ENCODE measurements at regions not wholly inside any gene's neighbourhood (a gene's known extent, or its start where the extent isn't known, plus 50 kb on each side); places are given as distances from the start of the nearest gene placed in this dataset.
A peak's percentile ranks its signal among the peaks of the same experiment; 100 is the strongest.
"Not testable (repeated sequence)": the region's sequence is repeated elsewhere in the genome, so short reads cannot be mapped to it uniquely, and the experiment has no call there.

- Histone ChIP-seq H3K4me1 (ENCODE audit: control insufficient read depth, low read length) (peaks cover 12% of the 10 kb centered on the region), H3K27me3 (ENCODE audit: control insufficient read depth, low read length) (no peaks in the 10 kb centered on the region), H3K9me2 (replicated peaks; ENCODE audit: control insufficient read depth, low read length) (no peaks in the 10 kb centered on the region), H4K20me1 (ENCODE audit: control insufficient read depth, insufficient read depth, low read depth, low read length) (no peaks in the 10 kb centered on the region), H3K36me3 (ENCODE audit: control insufficient read depth, low read length) (no peaks in the 10 kb centered on the region), H3K9me3 (ENCODE audit: control insufficient read depth, insufficient read depth, low read length) (no peaks in the 10 kb centered on the region), H3K4me2 (ENCODE audit: low read length) (no peak overlapping the region), H3F3A (ENCODE audit: control insufficient read depth, insufficient read depth) (no peaks in the 10 kb centered on the region), H3K27ac (ENCODE audit: low read depth, low read length) (no peak overlapping the region), H3K4me3 (ENCODE audit: low read length) (no peak overlapping the region), H3K79me2 (ENCODE audit: control insufficient read depth, low read length) (no peaks in the 10 kb centered on the region)
- TF ChIP-seq EZH2phosphoT487 (IDR thresholded peaks at IDR 0.05; ENCODE audit: borderline replicate concordance, low read length) (no peak), CTCF (IDR thresholded peaks at IDR 0.05; ENCODE audit: low read depth, low read length, poor library complexity, severe bottlenecking) (no peak)
Observed at GRCh38 chr4:14169460-14169859, 541.9 kb upstream of the BOD1L1 start.

DNA sequence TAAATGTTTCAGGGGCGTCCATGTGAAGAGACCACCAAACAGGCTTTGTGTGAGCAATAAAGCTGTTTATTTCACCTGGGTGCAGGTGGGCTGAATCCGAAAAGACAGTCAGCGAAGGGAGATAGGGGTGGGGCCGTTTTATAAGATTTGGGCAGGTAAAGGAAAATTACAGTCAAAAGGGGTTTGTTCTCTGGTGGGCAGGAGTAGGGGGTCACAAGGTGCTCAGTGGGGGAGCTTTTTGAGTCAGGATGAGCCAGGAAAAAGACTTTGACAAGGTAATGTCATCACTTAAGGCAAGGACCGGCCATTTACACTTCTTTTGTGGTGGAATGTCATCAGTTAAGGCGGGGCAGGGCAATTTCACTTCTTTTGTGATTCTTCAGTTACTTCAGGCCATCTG lies 542.4 kb upstream of the BOD1L1 start:
- H3K4me2 ChIP-seq (ENCODE audit: low read length); H3K27me3 ChIP-seq (ENCODE audit: control insufficient read depth, low read length); H3K9me2 ChIP-seq (replicated peaks; ENCODE audit: control insufficient read depth, low read length); H3K79me2 ChIP-seq (ENCODE audit: control insufficient read depth, low read length); H4K20me1 ChIP-seq (ENCODE audit: control insufficient read depth, insufficient read depth, low read depth, low read length); H3K4me3 ChIP-seq (ENCODE audit: low read length); H3K9me3 ChIP-seq (ENCODE audit: control insufficient read depth, insufficient read depth, low read length); H3F3A ChIP-seq (ENCODE audit: control insufficient read depth, insufficient read depth); H3K36me3 ChIP-seq (ENCODE audit: control insufficient read depth, low read length); H3K27ac ChIP-seq (ENCODE audit: low read depth, low read length): not testable (repeated sequence)
- peaks cover 11% of the 10 kb centered on the region for H3K4me1 ChIP-seq (ENCODE audit: control insufficient read depth, low read length)

GRCh38 chr4:14176613-14177012 lies 549.1 kb upstream of the BOD1L1 start:
- H3K9me2 ChIP-seq (replicated peaks; ENCODE audit: control insufficient read depth, low read length) = no peaks in the 10 kb centered on the region
- H3K79me2 ChIP-seq (ENCODE audit: control insufficient read depth, low read length) = no peaks in the 10 kb centered on the region
- H3K27me3 ChIP-seq (ENCODE audit: control insufficient read depth, low read length) = no peaks in the 10 kb centered on the region
- H3K36me3 ChIP-seq (ENCODE audit: control insufficient read depth, low read length) = no peaks in the 10 kb centered on the region
- H3K4me3 ChIP-seq (ENCODE audit: low read length) = no peak overlapping the region
- H3K4me2 ChIP-seq (ENCODE audit: low read length) = no peak overlapping the region
- H3K4me1 ChIP-seq (ENCODE audit: control insufficient read depth, low read length) = peaks cover 26% of the 10 kb centered on the region
- no peak for TF ChIP-seq EZH2phosphoT487 (IDR thresholded peaks at IDR 0.05; ENCODE audit: borderline replicate concordance, low read length)
- no peak for TF ChIP-seq CTCF (IDR thresholded peaks at IDR 0.05; ENCODE audit: low read depth, low read length, poor library complexity, severe bottlenecking)
- H3F3A ChIP-seq (ENCODE audit: control insufficient read depth, insufficient read depth) = no peaks in the 10 kb centered on the region
- no peaks in the 10 kb centered on the region for H3K9me3 ChIP-seq (ENCODE audit: control insufficient read depth, insufficient read depth, low read length)
- H4K20me1 ChIP-seq (ENCODE audit: control insufficient read depth, insufficient read depth, low read depth, low read length) = no peaks in the 10 kb centered on the region
- H3K27ac ChIP-seq (ENCODE audit: low read depth, low read length) = no peak overlapping the region

DNA sequence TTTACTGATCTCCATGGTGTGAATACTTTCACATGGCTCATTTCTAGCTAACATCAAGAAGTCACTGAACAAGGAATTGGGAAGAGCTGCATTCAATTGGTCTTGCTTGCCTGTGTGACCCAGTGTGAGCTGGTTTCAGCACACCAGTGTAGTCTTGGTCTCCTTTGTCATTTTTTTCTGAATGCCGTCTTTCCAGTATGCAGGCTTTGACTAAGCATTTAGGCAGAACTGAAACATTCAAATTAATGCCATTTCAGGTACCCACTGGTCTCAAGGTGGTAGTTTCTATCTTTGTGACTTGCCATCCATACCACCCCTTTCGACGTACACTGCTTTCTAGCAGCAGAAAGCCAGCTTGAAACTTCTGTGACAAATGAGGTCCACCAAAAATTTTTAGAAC lies 550.5 kb upstream of the BOD1L1 start:
- Histone ChIP-seq H3K36me3 (ENCODE audit: control insufficient read depth, low read length) (no peaks in the 10 kb centered on the region), H3K9me3 (ENCODE audit: control insufficient read depth, insufficient read depth, low read length) (no peaks in the 10 kb centered on the region), H3K27me3 (ENCODE audit: control insufficient read depth, low read length) (no peaks in the 10 kb centered on the region), H3K4me2 (ENCODE audit: low read length) (peak overlapping the region; percentile 46), H3K79me2 (ENCODE audit: control insufficient read depth, low read length) (no peaks in the 10 kb centered on the region), H3F3A (ENCODE audit: control insufficient read depth, insufficient read depth) (no peaks in the 10 kb centered on the region), H3K4me3 (ENCODE audit: low read length) (peak overlapping the region; percentile 19), H3K27ac (ENCODE audit: low read depth, low read length) (no peak overlapping the region), H3K4me1 (ENCODE audit: control insufficient read depth, low read length) (peaks cover 26% of the 10 kb centered on the region), H3K9me2 (replicated peaks; ENCODE audit: control insufficient read depth, low read length) (no peaks in the 10 kb centered on the region), H4K20me1 (ENCODE audit: control insufficient read depth, insufficient read depth, low read depth, low read length) (no peaks in the 10 kb centered on the region)
- no peak for TF ChIP-seq CTCF (IDR thresholded peaks at IDR 0.05; ENCODE audit: low read depth, low read length, poor library complexity, severe bottlenecking)
- no peak for TF ChIP-seq EZH2phosphoT487 (IDR thresholded peaks at IDR 0.05; ENCODE audit: borderline replicate concordance, low read length)

Measured in DOHH2 (cell line).